Liver (tissue), 8 donors: ENCODE measurements at regions not wholly inside any gene's neighbourhood (a gene's known extent, or its start where the extent isn't known, plus 50 kb on each side); places are given as distances from the start of the nearest gene placed in this dataset.

Experiments used
- DNase-seq: peaks from one replicate; pipeline ENCODE4 v3.0.0-alpha.2; 2017; ENCODE audit warnings: low spot score
- H3K27ac ChIP-seq, 2 donors: one replicate each; pipeline ENCODE4 v1.7.0; 2013; ENCODE audit warnings: inconsistent platforms in 2 of 2, low read length in 2 of 2, control low read depth in 1 of 2, low read depth in 1 of 2, mild to moderate bottlenecking in 1 of 2
- H3K27me3 ChIP-seq, 4 donors: one replicate each; pipeline versions ENCODE4 v1.6.1 to v1.7.0; 2013; ENCODE audit warnings: low read length in 3 of 4, inconsistent platforms in 1 of 4, mild to moderate bottlenecking in 1 of 4, moderate library complexity in 1 of 4; ENCODE audit not compliant: control insufficient read depth in 4 of 4, insufficient read depth in 4 of 4
- H3K36me3 ChIP-seq, 4 donors: one replicate each; pipeline versions ENCODE4 v1.6.1 to v1.7.0; 2013; ENCODE audit warnings: low read length in 3 of 4, mild to moderate bottlenecking in 3 of 4, low read depth in 1 of 4, moderate library complexity in 1 of 4; ENCODE audit not compliant: control insufficient read depth in 4 of 4, insufficient read depth in 3 of 4
- H3K4me1 ChIP-seq, 4 donors: one replicate each; pipeline versions ENCODE4 v1.6.1 to v1.7.0; 2013; ENCODE audit warnings: low read length in 3 of 4, mild to moderate bottlenecking in 3 of 4, moderate library complexity in 1 of 4; ENCODE audit not compliant: control insufficient read depth in 4 of 4, insufficient read depth in 4 of 4
- H3K4me3 ChIP-seq, 3 donors: one replicate each; pipeline versions ENCODE4 v1.6.1 to v1.7.0; 2013; ENCODE audit warnings: low read length in 3 of 3, control low read depth in 1 of 3, low read depth in 1 of 3, mild to moderate bottlenecking in 1 of 3
- H3K9ac ChIP-seq, 2 donors: one replicate each; pipeline ENCODE4 v1.7.0; 2013; ENCODE audit warnings: low read length in 2 of 2, mild to moderate bottlenecking in 2 of 2, moderate library complexity in 2 of 2, control low read depth in 1 of 2, low read depth in 1 of 2
- H3K9me3 ChIP-seq, 4 donors: one replicate each; pipeline versions ENCODE4 v1.6.1 to v1.7.0; 2013; ENCODE audit warnings: low read length in 3 of 4; ENCODE audit not compliant: control insufficient read depth in 4 of 4
- EGR1 ChIP-seq, 2 donors: IDR thresholded peaks; 2 replicates each; pipeline ENCODE4 v1.6.1; 2016 to 2018; ENCODE audit warnings: antibody characterized with exemption in 2 of 2, low read depth in 2 of 2
- FOXA1 ChIP-seq: IDR thresholded peaks from 2 replicates; pipeline ENCODE4 v1.6.1; 2016; ENCODE audit warnings: antibody characterized with exemption
- FOXA2 ChIP-seq: IDR thresholded peaks from 2 replicates; pipeline ENCODE4 v1.6.1; 2016; ENCODE audit warnings: antibody characterized with exemption
- GABPA ChIP-seq, 2 donors: IDR thresholded peaks in 1 of 2; conservative IDR thresholded peaks in 1 of 2; 2 replicates each; pipeline ENCODE4 v1.6.1; 2016; ENCODE audit warnings: antibody characterized with exemption in 2 of 2, mild to moderate bottlenecking in 1 of 2, moderate library complexity in 1 of 2
- HNF4A ChIP-seq, 2 donors: conservative IDR thresholded peaks; 2 replicates each; pipeline ENCODE4 v1.6.1; 2016; ENCODE audit warnings: antibody characterized with exemption in 2 of 2, mild to moderate bottlenecking in 2 of 2
- HNF4G ChIP-seq: IDR thresholded peaks from 2 replicates; pipeline ENCODE4 v1.6.1; 2016; ENCODE audit warnings: antibody characterized with exemption
- NR2F2 ChIP-seq: IDR thresholded peaks from 2 replicates; pipeline ENCODE4 v1.6.1; 2016; ENCODE audit warnings: antibody characterized with exemption
- RAD21 ChIP-seq, 2 donors: IDR thresholded peaks; 2 replicates each; pipeline ENCODE4 v1.6.1; 2016; ENCODE audit warnings: antibody characterized with exemption in 2 of 2, mild to moderate bottlenecking in 2 of 2
- RXRA ChIP-seq, 2 donors: IDR thresholded peaks; 2 replicates each; pipeline ENCODE4 v1.6.1; 2017 to 2018; ENCODE audit warnings: antibody characterized with exemption in 2 of 2, mild to moderate bottlenecking in 1 of 2
- SP1 ChIP-seq: IDR thresholded peaks from 2 replicates; pipeline ENCODE4 v1.6.1; 2018; ENCODE audit warnings: antibody characterized with exemption, mild to moderate bottlenecking
- TAF1 ChIP-seq: conservative IDR thresholded peaks from 2 replicates; pipeline ENCODE4 v1.6.1; 2016; ENCODE audit warnings: antibody characterized with exemption, mild to moderate bottlenecking
- YY1 ChIP-seq: IDR thresholded peaks from 2 replicates; pipeline ENCODE4 v1.6.1; 2016; ENCODE audit warnings: antibody characterized with exemption, mild to moderate bottlenecking
- WGBS: extraction: QIAGEN DNeasy Blood & Tissue Kit; methylation state at CpG from one replicate; pipeline ENCODE4 v1.1.7; 2013; 5-methylcytosine and 5-hydroxymethylcytosine counted together
- TF ChIP-seq, protein P1 (sequence below): IDR thresholded peaks from 2 replicates; pipeline ENCODE4 v1.6.1; 2016; ENCODE audit warnings: antibody characterized with exemption
- TF ChIP-seq, protein P2 (sequence below): fragments of 150-350 bp; IDR thresholded peaks from 2 replicates; pipeline ENCODE4 v1.5.1; 2017; ENCODE audit warnings: improper control_type of control experiment, low read depth, low read length; ENCODE audit not compliant: missing input control
- TF ChIP-seq, protein P3 (sequence below): IDR thresholded peaks from 2 replicates; pipeline ENCODE4 v1.6.1; 2016; ENCODE audit warnings: antibody characterized with exemption
- TF ChIP-seq, protein P4 (sequence below): IDR thresholded peaks from 2 replicates; pipeline ENCODE4 v1.6.1; 2016; ENCODE audit warnings: antibody characterized with exemption, mild to moderate bottlenecking
- donor health status: healthy.
- donor health status: healthy.
- donor health status: healthy.
- donor health status: healthy.
- donor health status: healthy.

DNA sequence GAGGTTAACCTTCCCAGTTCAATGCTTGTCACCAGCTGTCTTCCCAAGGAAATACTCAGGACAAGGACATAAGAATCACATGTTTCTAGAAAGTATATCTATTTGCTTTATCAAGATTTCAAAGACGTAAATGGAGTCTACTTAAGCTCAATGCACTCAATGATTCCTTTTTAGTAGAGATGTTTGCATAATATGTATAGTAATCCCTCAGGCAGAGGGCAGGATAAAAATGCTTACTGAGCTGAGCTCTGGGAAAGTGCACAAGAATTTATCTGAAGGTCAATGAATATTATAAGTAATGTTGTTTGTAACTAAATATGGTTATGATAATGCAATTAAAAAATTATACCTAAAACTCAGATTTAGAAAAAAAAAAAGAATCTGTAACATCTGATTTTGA is 1309.4 kb upstream of the SLC10A2 start (continued):
- TF ChIP-seq, protein P1, sequence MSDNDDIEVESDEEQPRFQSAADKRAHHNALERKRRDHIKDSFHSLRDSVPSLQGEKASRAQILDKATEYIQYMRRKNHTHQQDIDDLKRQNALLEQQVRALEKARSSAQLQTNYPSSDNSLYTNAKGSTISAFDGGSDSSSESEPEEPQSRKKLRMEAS, result no peak
- TF ChIP-seq HNF4A (conservative IDR thresholded peaks at IDR 0.05) (no peak), HNF4G (no peak), YY1 (no peak), EGR1 (IDR thresholded peaks at IDR 0.05; ENCODE audit: low read depth in 2 of 2) (no peak)
- TF ChIP-seq, protein P2, sequence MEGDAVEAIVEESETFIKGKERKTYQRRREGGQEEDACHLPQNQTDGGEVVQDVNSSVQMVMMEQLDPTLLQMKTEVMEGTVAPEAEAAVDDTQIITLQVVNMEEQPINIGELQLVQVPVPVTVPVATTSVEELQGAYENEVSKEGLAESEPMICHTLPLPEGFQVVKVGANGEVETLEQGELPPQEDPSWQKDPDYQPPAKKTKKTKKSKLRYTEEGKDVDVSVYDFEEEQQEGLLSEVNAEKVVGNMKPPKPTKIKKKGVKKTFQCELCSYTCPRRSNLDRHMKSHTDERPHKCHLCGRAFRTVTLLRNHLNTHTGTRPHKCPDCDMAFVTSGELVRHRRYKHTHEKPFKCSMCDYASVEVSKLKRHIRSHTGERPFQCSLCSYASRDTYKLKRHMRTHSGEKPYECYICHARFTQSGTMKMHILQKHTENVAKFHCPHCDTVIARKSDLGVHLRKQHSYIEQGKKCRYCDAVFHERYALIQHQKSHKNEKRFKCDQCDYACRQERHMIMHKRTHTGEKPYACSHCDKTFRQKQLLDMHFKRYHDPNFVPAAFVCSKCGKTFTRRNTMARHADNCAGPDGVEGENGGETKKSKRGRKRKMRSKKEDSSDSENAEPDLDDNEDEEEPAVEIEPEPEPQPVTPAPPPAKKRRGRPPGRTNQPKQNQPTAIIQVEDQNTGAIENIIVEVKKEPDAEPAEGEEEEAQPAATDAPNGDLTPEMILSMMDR, result no peak

DNA sequence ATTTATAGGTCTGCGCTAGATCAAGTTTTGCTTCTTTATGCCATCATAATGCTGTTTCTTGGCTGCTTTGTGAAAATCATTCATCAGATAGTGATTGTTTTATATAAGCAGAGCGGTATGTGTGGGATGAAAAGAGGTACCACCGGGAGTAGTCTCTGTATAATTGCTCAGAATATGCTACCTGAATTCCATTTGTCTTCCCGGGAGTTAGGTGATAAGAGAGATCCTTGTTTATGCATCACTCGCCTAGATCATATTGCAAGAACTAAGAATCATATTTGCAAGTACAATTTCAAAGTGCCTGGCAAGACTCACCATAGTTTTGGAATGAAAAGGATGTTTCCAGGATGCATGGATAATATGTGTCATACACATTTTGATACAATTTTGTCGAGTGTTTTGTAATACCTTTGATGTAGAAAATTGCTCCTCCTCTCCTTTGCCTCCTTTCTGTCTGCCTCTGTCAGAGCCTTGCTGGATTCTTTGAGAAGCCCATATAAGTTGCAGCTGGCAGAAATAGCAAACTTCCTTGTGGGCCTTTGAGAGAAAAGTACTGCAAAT is 1306.0 kb upstream of the SLC10A2 start:
- no peak overlapping the region for H3K27ac ChIP-seq
- no peak for DNase-seq
- no peaks in the 10 kb centered on the region for H3K9me3 ChIP-seq
- H3K27me3 ChIP-seq, result no peaks in the 10 kb centered on the region
- H3K36me3 ChIP-seq, result no peaks in the 10 kb centered on the region
- no peaks in the 10 kb centered on the region for H3K4me1 ChIP-seq
- H3K4me3 ChIP-seq, result no peak overlapping the region
- H3K9ac ChIP-seq, result no peak overlapping the region
- TF ChIP-seq HNF4G, result no peak
- WGBS, result 63% methylated on average over 6 of the region's 6 CpGs

DNA sequence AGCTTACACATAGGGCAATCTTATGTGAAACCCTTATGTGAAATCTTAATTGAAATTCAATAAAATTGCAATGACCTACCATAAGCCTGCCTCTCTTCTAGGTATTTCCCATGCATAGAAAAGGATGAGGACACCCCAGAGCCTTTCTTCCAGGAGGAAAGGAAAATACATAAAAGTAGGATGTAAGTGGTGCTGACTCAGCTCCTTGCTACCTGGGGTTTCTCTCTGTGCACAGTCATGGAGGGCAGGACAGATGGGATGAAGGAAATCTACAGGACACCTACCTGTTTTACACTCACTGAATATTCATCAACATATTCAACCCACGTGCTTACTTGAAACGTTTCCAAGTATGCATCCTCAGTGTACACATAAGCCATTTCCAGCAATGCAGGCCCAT is 1299.2 kb upstream of the SLC10A2 start:
- TF ChIP-seq, protein P3, sequence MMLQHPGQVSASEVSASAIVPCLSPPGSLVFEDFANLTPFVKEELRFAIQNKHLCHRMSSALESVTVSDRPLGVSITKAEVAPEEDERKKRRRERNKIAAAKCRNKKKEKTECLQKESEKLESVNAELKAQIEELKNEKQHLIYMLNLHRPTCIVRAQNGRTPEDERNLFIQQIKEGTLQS, result no peak
- TF ChIP-seq HNF4A (conservative IDR thresholded peaks at IDR 0.05), result no peak
- no peak for TF ChIP-seq SP1
- TF ChIP-seq, protein P1, result no peak
- no peak for TF ChIP-seq GABPA (IDR thresholded peaks at IDR 0.05 in 1 of 2, conservative IDR thresholded peaks at IDR 0.05 in 1 of 2)
- TF ChIP-seq FOXA1, result no peak
- TF ChIP-seq HNF4G, result no peak
- TF ChIP-seq TAF1, result no peak
- TF ChIP-seq EGR1 (IDR thresholded peaks at IDR 0.05; ENCODE audit: low read depth in 2 of 2), result no peak
- TF ChIP-seq NR2F2, result no peak
- TF ChIP-seq, protein P4, sequence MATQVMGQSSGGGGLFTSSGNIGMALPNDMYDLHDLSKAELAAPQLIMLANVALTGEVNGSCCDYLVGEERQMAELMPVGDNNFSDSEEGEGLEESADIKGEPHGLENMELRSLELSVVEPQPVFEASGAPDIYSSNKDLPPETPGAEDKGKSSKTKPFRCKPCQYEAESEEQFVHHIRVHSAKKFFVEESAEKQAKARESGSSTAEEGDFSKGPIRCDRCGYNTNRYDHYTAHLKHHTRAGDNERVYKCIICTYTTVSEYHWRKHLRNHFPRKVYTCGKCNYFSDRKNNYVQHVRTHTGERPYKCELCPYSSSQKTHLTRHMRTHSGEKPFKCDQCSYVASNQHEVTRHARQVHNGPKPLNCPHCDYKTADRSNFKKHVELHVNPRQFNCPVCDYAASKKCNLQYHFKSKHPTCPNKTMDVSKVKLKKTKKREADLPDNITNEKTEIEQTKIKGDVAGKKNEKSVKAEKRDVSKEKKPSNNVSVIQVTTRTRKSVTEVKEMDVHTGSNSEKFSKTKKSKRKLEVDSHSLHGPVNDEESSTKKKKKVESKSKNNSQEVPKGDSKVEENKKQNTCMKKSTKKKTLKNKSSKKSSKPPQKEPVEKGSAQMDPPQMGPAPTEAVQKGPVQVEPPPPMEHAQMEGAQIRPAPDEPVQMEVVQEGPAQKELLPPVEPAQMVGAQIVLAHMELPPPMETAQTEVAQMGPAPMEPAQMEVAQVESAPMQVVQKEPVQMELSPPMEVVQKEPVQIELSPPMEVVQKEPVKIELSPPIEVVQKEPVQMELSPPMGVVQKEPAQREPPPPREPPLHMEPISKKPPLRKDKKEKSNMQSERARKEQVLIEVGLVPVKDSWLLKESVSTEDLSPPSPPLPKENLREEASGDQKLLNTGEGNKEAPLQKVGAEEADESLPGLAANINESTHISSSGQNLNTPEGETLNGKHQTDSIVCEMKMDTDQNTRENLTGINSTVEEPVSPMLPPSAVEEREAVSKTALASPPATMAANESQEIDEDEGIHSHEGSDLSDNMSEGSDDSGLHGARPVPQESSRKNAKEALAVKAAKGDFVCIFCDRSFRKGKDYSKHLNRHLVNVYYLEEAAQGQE, result no peak
- TF ChIP-seq RAD21 (IDR thresholded peaks at IDR 0.05), result no peak
- TF ChIP-seq RXRA (IDR thresholded peaks at IDR 0.05), result no peak
- no peak for TF ChIP-seq YY1
- no peak for TF ChIP-seq FOXA2
- no peaks in the 10 kb centered on the region for H3K27me3 ChIP-seq
- no peaks in the 10 kb centered on the region for H3K9me3 ChIP-seq
- H3K9ac ChIP-seq, result no peak overlapping the region
- DNase-seq, result no peak
- H3K36me3 ChIP-seq, result no peaks in the 10 kb centered on the region
- no peak overlapping the region for H3K27ac ChIP-seq
- 69% methylated on average over 2 of the region's 2 CpGs for WGBS
- no peaks in the 10 kb centered on the region for H3K4me1 ChIP-seq
- no peak overlapping the region for H3K4me3 ChIP-seq
